ENCODE measurements at regions not wholly inside any gene's neighbourhood (a gene's known extent, or its start where the extent isn't known, plus 50 kb on each side); places are given as distances from the start of the nearest gene placed in this dataset.
"Not testable (repeated sequence)": the region's sequence is repeated elsewhere in the genome, so short reads cannot be mapped to it uniquely, and the experiment has no call there.

GRCh38 chr3:84692261-84692660 lies 266.5 kb upstream of the CADM2 start:
- no peak overlapping the region for H3K4me3 ChIP-seq (replicated peaks in 1 of 2; ENCODE audit: low read depth in 2 of 2, low read length in 2 of 2)
- TF ChIP-seq CTCF (IDR thresholded peaks at IDR 0.05; ENCODE audit: low read depth, low read length) = no peak
- DNase-seq (ENCODE audit: low read depth in 2 of 2) = no peak

DNA sequence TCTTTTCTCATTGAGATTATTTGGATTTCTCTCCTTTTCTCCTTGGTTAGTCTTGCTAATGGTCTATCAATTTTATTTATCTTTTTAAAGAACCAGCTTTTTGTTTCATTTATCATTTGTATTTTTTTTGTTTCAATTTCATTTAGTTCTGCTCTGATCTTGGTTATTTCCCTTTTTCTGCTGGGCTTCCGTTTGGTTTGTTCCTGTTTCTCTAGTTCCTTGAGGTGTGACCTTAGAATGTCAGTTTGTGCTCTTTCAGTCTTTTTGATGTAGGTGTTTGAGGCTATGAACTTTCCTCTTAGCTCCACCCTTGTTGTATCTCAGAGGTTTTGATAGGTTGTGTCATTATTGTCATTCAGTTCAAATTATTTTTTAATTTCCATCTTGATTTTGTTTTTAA lies 248.5 kb upstream of the CADM2 start:
- not testable (repeated sequence) for DNase-seq (ENCODE audit: low read depth in 2 of 2); H3K4me3 ChIP-seq (replicated peaks in 1 of 2; ENCODE audit: low read depth in 2 of 2, low read length in 2 of 2)

- DNase-seq (ENCODE audit: low read depth in 2 of 2) = no peak
- TF ChIP-seq CTCF (IDR thresholded peaks at IDR 0.05; ENCODE audit: low read depth, low read length) = no peak
- no peak overlapping the region for H3K4me3 ChIP-seq (replicated peaks in 1 of 2; ENCODE audit: low read depth in 2 of 2, low read length in 2 of 2)
These were observed 240.9 kb upstream of the CADM2 start for GRCh38 chr3:84717894-84718293.

DNA sequence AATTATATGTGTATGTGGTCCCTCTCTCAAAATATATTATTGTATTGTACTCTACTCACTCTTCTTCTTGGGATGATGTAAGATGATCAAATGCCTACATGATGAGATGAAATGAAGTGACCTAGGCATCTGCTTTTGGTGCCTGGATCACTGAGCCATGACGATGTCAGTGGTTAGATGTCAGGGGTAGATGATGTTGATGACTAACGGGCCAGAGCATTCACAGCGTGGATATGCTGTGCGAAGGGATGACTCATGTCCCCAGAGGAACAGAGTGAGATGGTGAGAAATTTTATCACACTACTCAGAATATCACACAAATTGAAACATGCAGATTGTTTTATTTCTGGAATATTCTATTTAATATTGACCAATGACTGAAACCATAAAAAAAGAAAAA lies 233.9 kb upstream of the CADM2 start:
- H3K4me3 ChIP-seq (replicated peaks in 1 of 2; ENCODE audit: low read depth in 2 of 2, low read length in 2 of 2) = no peak overlapping the region
- TF ChIP-seq CTCF (IDR thresholded peaks at IDR 0.05; ENCODE audit: low read depth, low read length) = no peak
- peak; percentile 13 to 87 for DNase-seq (ENCODE audit: low read depth in 2 of 2)

- DNase-seq (ENCODE audit: low read depth in 2 of 2) = peak in 1 of 2 donors; percentile 22
- no peak for TF ChIP-seq CTCF (IDR thresholded peaks at IDR 0.05; ENCODE audit: low read depth, low read length)
These were observed 231.2 kb upstream of the CADM2 start for GRCh38 chr3:84727616-84728015.

GRCh38 chr3:84734731-84735130 lies 224.1 kb upstream of the CADM2 start:
- H3K4me3 ChIP-seq (replicated peaks in 1 of 2; ENCODE audit: low read depth in 2 of 2, low read length in 2 of 2); DNase-seq (ENCODE audit: low read depth in 2 of 2): not testable (repeated sequence)

More at GRCh38 chr3:84727616-84728015, 231.2 kb upstream of the CADM2 start:
- H3K4me3 ChIP-seq (replicated peaks in 1 of 2; ENCODE audit: low read depth in 2 of 2, low read length in 2 of 2) = no peak overlapping the region

DNA sequence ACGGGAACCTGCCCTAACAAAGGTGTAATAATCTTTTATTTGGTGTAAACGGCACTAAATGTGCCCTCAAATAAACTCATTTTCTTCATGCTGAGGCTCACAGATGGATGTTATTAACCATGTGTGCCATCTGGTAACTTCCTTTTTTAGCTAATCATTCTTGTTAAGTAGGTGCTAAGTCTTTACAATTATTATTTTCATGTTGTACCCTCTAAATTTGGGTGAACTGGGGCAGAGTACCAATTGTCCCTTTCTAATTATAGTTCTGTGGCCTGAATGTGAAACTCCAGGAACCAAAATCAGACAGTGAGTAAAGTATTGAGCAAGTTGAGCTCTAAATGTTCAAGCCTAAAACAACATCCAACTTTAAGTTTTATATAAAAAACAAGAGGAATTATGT lies 220.7 kb upstream of the CADM2 start:
- no peak for DNase-seq (ENCODE audit: low read depth in 2 of 2)
- no peak for TF ChIP-seq CTCF (IDR thresholded peaks at IDR 0.05; ENCODE audit: low read depth, low read length)
- no peak overlapping the region for H3K4me3 ChIP-seq (replicated peaks in 1 of 2; ENCODE audit: low read depth in 2 of 2, low read length in 2 of 2)

GRCh38 chr3:84742915-84743425 lies 215.8 kb upstream of the CADM2 start:
- no peak for DNase-seq (ENCODE audit: low read depth in 2 of 2)
- no peak for TF ChIP-seq CTCF (IDR thresholded peaks at IDR 0.05; ENCODE audit: low read depth, low read length)
- H3K4me3 ChIP-seq (replicated peaks in 1 of 2; ENCODE audit: low read depth in 2 of 2, low read length in 2 of 2) = no peak overlapping the region

Data from cardiac fibroblast (primary cell).